ENCODE measurements at regions not wholly inside any gene's neighbourhood (a gene's known extent, or its start where the extent isn't known, plus 50 kb on each side); places are given as distances from the start of the nearest gene placed in this dataset.

DNA sequence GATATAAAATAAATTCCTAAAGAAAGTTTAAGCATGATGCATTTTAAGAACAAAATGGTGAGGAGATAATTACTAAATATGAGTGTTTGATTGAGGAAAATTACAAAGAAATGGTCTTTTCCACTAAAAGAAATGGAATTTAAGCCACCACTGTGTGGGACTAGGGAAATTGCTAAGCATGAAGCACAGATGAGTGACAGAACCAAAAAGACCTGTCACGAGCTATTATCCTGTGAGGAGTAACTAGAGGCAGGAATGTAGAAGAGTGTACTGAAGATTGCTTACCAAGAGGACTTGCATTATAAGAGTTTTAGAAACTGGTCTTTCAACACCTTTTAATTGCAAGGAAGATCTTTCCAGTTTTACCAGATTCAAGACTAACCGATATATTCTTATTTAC lies 193.6 kb upstream of the PRR16 start:
- TF ChIP-seq JUN (IDR thresholded peaks at IDR 0.05) (no peak), CTCF (IDR thresholded peaks at IDR 0.05) (no peak), BHLHE40 (IDR thresholded peaks at IDR 0.05; ENCODE audit: low read depth, low read length) (no peak), USF2 (IDR thresholded peaks at IDR 0.05) (no peak), POLR2A (IDR thresholded peaks at IDR 0.05; ENCODE audit: low read length) (no peak), ELK1 (IDR thresholded peaks at IDR 0.05; ENCODE audit: low read depth, low read length) (no peak), MYC (IDR thresholded peaks at IDR 0.05; ENCODE audit: borderline replicate concordance, low read length) (no peak), KDM1A (IDR thresholded peaks at IDR 0.05; ENCODE audit: low read depth) (no peak), JUNB (IDR thresholded peaks at IDR 0.05) (no peak), CHD2 (IDR thresholded peaks at IDR 0.05; ENCODE audit: low read length, partially characterized antibody) (no peak), RCOR1 (IDR thresholded peaks at IDR 0.05; ENCODE audit: low read depth, low read length) (no peak), FOXS1 (CRISPR knock-in tag; IDR thresholded peaks at IDR 0.05) (no peak), BCL3 (IDR thresholded peaks at IDR 0.05) (no peak), MAFK (IDR thresholded peaks at IDR 0.05; ENCODE audit: partially characterized antibody) (no peak)

Measured in A549 (cell line).